GM21423 (cell line): ENCODE measurements at regions not wholly inside any gene's neighbourhood (a gene's known extent, or its start where the extent isn't known, plus 50 kb on each side); places are given as distances from the start of the nearest gene placed in this dataset.

Experiments
- ATAC-seq: cut with Tn5 transposase; IDR thresholded peaks from one replicate; pipeline ENCODE4 v1.9.1; 2021; ENCODE audit warnings: mild to moderate bottlenecking, moderate library complexity; ENCODE audit not compliant: unreplicated experiment

GRCh38 chrX:149992918-149993317 lies 54.6 kb upstream of the EOLA2 start:
- no peak for ATAC-seq

DNA sequence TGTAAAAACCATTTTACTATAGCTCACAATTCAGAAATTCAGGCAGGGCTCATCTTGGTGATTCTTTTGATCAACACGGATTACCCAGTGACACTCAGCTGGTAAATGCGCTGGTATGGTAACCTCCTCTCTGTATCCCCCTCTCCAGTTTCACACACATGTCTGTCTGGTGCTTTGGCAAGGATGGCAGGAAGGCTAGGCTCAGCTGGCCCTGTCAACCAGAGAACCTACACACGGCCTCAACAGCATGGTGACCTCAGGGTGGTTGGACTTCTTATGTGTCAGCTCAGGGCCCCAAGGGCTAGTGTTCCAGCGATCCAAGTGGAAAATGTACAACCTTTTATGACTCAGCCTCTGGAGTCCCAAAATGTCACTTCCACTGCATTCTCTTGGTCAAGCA lies 55.7 kb upstream of the EOLA2 start:
- ATAC-seq: no peak

DNA sequence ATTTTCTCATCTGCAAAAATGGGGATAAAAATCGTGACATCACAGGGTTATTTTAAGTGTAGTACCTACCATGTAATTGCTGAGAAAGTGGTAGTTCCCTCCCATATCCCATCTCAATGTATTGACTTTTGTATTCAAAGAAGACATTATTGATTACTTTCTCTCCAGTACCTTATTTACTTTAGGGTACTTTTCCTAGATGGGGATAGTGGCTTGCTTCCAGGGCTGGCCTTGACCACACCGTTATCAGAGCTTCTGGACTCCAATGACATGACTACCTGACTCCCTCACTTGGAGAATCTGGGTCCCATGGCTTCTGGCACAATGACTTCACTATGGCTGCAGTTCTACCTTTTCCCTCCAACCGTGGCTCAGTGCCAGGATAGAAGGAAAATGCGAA lies 58.2 kb upstream of the EOLA2 start:
- ATAC-seq: no peak

DNA sequence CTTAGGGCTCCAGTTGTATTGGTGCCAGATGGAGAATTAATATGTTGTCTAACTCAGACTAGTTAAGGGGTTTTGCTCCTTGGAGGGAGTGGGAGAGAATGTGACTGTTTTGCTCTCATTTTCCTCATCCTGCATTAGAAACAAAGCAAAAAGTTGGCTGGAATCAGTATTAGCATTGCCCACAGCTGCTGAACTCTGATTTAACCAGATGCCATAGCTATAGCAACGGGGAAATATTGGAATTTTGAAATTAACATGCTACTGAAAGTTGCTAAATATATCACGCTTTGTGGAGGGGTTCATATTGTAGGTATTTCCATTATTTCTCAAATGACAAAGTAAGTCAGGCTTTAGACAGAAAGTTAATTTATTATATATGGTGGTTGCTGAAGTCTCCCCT lies 66.7 kb upstream of the EOLA2 start:
- ATAC-seq: no peak

GRCh38 chrX:150007356-150007755 lies 69.1 kb upstream of the EOLA2 start:
- ATAC-seq: no peak

DNA sequence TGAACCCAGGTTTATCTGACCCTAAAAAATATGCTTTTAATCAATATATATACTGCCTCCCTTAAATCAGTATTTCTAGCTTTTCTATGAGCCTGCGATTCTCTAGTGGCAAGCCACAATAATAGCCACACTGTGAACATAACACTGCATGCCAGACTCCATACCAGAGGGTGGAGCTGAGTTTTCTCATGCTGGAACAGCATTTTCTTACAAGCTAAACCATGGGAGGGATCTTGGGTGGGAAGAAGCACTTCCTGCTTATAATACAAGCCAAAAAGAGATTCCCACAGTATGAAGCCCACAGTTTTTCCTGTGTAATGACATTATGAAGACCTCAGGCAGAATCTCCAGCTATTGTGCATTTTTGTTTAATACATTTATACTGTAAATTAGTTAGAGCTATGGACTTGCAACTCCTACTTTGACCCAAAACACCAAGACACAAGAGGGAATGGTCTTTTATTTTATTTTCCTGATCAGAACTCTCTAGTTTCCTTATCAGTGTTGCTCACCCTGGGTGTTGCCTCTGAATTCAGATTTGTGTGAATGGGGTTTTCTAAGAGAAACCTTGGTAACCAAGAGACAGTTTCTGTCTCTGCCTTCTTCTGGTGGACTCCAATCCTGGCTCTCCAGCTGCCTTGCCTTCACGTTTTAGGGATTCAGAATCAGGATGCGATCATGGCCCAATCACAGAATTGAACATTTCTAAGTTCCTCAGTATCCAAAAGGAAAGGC lies 74.5 kb upstream of the EOLA2 start:
- ATAC-seq: no peak

GRCh38 chrX:150014525-150014924 lies 76.2 kb upstream of the EOLA2 start:
- no peak for ATAC-seq

DNA sequence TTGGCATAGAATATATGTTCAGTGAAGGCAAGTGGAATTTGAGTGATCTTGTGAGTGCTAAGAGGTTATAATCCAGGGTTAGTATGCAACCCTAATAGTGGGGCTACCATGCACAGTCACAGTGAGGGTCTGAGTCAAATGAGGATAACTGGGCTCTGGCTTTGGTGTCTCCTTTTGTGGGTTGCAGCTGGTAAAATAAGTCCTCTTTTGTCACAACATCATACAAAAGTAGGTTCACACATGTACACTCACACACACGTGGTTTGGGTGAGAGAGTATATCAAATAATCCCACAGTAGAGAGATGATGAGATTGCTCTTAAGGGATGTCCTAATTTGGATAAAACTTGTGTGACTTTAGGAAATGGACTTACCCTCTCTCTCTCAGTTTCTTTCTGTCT lies 79.6 kb upstream of the EOLA2 start:
- no peak for ATAC-seq

DNA sequence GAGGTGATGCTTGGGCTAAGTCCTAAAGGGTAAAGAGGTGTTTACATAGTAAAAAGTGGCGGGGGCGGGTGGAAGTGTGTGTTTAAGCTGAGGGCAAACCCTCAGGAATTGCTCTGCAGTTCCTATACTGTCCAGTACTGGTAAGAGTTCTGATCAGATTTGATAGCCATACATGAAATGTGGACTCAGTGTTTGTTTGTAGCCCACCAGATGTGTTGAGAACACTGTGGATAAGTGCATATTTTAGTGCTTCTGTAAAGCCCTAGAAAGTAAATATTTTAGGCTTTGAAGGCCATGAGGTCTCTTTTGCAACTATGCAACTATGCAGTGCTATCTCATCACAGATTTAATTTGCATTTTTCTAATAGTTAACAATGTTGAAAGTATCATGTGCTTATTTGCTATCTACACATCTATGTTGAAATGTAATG lies 80.7 kb upstream of the EOLA2 start:
- ATAC-seq: no peak

- no peak for ATAC-seq
Measured at GRCh38 chrX:150028692-150029091, 90.4 kb upstream of the EOLA2 start.

DNA sequence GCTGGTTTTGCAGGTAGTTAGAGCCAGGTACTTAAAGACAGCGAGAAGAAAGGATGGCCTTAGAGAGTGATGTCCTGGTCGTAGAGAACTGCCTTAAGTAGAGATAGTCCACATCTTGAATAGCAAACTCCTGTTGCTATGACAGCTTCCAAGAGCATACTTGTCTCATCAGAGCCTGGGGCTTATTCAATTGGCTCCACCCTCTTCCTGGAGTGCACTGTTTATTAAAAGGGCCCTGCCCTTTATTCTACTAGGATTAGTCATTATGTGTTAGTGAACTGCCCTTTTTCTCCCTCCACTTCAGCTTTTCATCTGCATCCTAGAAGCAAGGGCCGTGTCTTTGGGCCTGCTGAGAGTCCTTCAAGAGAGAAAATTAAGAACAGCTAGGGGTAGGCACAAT lies 94.5 kb upstream of the EOLA2 start:
- ATAC-seq: no peak

- ATAC-seq: no peak
Measured at GRCh38 chrX:150034788-150035187, 96.5 kb upstream of the EOLA2 start.

- no peak for ATAC-seq
Measured at GRCh38 chrX:150035531-150035930, 97.2 kb upstream of the EOLA2 start.

DNA sequence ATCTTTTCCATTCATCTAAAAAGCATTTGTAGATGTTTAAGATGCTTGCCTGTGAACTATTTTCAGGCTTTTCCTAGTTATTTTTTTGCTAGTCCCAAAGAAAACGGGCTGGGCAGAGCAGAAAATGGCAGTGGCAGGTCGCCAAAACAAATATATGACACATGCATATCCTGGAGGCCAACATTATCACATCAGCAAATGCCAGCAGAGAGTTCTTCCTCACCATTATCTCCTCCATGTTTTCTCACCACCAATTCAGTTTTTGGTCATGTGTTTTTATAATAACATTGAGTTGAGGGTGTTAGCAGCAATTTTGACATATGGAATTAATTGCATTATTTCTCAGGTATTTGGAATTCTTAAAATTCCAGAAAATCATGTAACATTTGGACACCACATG lies 97.9 kb upstream of the EOLA2 start:
- ATAC-seq: no peak

GRCh38 chrX:150036641-150037040 lies 98.3 kb upstream of the EOLA2 start:
- ATAC-seq: no peak

GRCh38 chrX:150037041-150037440 lies 98.8 kb upstream of the EOLA2 start:
- ATAC-seq: no peak

GRCh38 chrX:150038315-150038714 lies 100.0 kb upstream of the EOLA2 start:
- ATAC-seq: no peak

DNA sequence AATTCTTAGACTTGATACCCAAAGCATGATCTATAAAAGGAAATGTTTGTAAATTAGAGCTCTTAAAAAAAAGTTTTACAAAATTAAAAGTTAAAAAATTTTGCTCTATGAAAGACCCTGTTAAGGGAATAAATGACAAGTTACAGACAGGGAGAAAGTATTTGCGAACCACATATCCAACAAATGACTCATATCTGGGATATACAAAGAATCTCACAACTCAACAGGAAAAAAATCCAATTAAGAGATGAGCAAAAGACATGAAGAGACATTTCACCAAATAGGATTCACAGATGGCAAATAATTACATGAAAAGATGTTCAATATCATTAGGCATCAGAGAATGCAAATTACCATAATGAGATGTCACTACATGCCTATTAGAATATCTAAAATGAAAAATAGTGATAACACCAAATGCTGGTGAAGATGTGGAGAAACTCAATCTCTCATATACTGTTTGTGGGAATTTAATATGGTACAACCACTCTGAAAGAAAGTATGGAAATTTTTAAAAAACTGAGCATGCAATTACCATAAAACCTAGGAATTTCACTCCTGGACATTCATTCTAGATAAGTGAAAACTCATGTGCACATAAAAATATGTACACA lies 100.8 kb upstream of the EOLA2 start:
- no peak for ATAC-seq

DNA sequence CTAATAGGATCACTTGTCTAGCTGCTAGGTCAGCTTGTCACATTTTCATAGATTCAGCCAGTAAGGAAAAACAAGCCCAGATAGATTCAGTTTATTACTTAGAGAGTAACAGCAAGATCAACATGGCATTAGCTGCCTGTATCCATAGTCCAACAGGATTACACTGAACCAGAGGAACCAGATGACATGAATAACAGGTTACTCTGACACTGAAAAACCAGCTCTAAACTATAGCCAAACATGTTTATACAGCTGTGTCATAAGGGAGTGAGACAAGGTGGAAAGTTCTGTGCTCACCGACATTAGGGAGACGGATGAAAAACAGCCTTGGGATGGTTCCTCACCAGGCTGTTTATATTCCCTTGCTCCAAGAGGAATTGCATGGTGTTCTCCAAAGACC lies 102.9 kb upstream of the EOLA2 start:
- ATAC-seq: no peak

GRCh38 chrX:150044556-150044955 lies 106.3 kb upstream of the EOLA2 start:
- ATAC-seq: no peak

- no peak for ATAC-seq
Measured at GRCh38 chrX:150047818-150048217, 109.5 kb upstream of the EOLA2 start.

DNA sequence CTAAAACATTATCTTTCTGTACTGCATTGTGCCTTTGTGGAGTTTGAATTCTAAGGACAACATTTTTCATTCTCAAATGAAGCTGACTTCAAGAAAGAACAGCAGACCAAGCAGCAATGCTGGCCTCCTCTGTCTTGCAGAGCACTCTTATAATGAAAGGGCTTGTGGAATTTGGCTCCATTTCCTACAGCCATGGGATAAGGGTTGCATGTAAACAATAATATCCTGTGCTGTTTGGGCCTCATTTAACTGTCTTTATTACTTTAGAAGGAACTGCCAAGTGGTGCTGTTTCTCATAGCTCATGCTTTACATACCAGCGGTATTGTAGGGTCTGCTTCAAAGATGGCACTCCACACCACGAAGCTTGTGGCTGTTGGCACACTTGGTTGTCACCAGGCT lies 111.4 kb upstream of the EOLA2 start:
- ATAC-seq: no peak

DNA sequence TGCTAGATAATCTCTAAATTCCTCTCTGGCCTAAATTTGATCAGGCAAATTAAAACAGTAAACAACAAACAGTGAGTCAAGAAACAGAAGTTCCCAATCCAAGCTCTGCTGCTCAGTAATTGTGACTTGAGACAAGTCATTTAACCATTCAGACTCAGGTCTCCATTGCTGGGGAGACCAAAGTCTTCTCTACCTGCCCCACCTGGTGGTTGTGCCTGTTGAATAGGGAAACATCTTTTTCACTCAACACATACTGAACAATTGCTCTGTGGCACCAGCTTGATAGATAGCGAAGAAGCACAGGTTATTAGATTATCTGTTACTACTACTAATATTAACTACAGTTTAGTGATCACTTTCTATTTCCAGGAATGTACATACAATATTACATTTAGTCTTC lies 112.1 kb upstream of the EOLA2 start:
- ATAC-seq: no peak
